Embryonic facial prominence (tissue), 1 donor: ENCODE measurements at regions not wholly inside any gene's neighbourhood (a gene's known extent, or its start where the extent isn't known, plus 50 kb on each side); places are given as distances from the start of the nearest gene placed in this dataset.

Source experiments
- DNase-seq: peaks from one replicate; pipeline ENCODE4 v3.0.0-alpha.2; 2016; ENCODE audit errors: extremely low spot score

- DNase-seq: no peak
Observed at GRCh38 chr6:164109770-164110140, 695.2 kb downstream of the QKI start.

- DNase-seq: no peak
Observed at GRCh38 chr6:164108869-164109769, 694.6 kb downstream of the QKI start.

- no peak for DNase-seq
Observed at GRCh38 chr6:164108092-164108491, 693.6 kb downstream of the QKI start.

- no peak for DNase-seq
Observed at GRCh38 chr6:164107297-164107995, 692.9 kb downstream of the QKI start.

GRCh38 chr6:164106345-164106769 is 691.8 kb downstream of the QKI start:
- DNase-seq: no peak

GRCh38 chr6:164105705-164106104 is 691.2 kb downstream of the QKI start:
- no peak for DNase-seq

GRCh38 chr6:164104432-164104831 is 689.9 kb downstream of the QKI start:
- DNase-seq: no peak

GRCh38 chr6:164102693-164103092 is 688.2 kb downstream of the QKI start:
- DNase-seq: no peak

- no peak for DNase-seq
Observed at GRCh38 chr6:164101859-164102258, 687.3 kb downstream of the QKI start.

GRCh38 chr6:164099269-164099865 is 684.8 kb downstream of the QKI start:
- no peak for DNase-seq

GRCh38 chr6:164098857-164099267 is 684.3 kb downstream of the QKI start:
- no peak for DNase-seq

GRCh38 chr6:164097551-164098398 is 683.3 kb downstream of the QKI start:
- DNase-seq: no peak

- DNase-seq: no peak
Observed at GRCh38 chr6:164097056-164097455, 682.5 kb downstream of the QKI start.

GRCh38 chr6:164095056-164095455 is 680.5 kb downstream of the QKI start:
- no peak for DNase-seq

- DNase-seq: no peak
Observed at GRCh38 chr6:164087870-164088269, 673.4 kb downstream of the QKI start.

- DNase-seq: no peak
Observed at GRCh38 chr6:164087211-164087610, 672.7 kb downstream of the QKI start.

GRCh38 chr6:164086076-164086887 is 671.8 kb downstream of the QKI start:
- no peak for DNase-seq

- DNase-seq: peak; percentile 47
Observed at GRCh38 chr6:164085091-164086075, 670.9 kb downstream of the QKI start.

GRCh38 chr6:164079275-164079600 is 664.7 kb downstream of the QKI start:
- DNase-seq: no peak
